CD4-positive, alpha-beta memory T cell (primary cell): ENCODE measurements at regions not wholly inside any gene's neighbourhood (a gene's known extent, or its start where the extent isn't known, plus 50 kb on each side); places are given as distances from the start of the nearest gene placed in this dataset.
A peak's percentile ranks its signal among the peaks of the same experiment; 100 is the strongest.

Experiments
- CTCF ChIA-PET: fragments of 350-600 bp; sonication (Branson Sonifier 250); formaldehyde crosslinking; loops from one replicate; lab custom pipeline; 2021; ENCODE audit warnings: inconsistent platforms; ENCODE audit not compliant: partially characterized antibody; lab: Charles Lee
- POLR2A ChIA-PET: fragments of 350-600 bp; sonication (Branson Sonifier 250); formaldehyde crosslinking; loops from one replicate; lab custom pipeline; 2021; ENCODE audit not compliant: partially characterized antibody; lab: Charles Lee
- DNase-seq, 5 donors: peaks; one replicate each; pipeline versions ENCODE4 v3.0.0 to v3.0.0-alpha.2; 2020 to 2022; ENCODE audit warnings: mixed read lengths in 1 of 5
- H3K27ac ChIP-seq: one replicate; pipeline ENCODE4 v1.7.0; 2013; ENCODE audit warnings: low read depth, low read length
- H3K27me3 ChIP-seq: 2 replicates; pipeline ENCODE4 v1.7.0; 2013; ENCODE audit warnings: mild to moderate bottlenecking, low read length, moderate library complexity; ENCODE audit not compliant: insufficient read depth
- H3K36me3 ChIP-seq: 2 replicates; pipeline ENCODE4 v1.7.0; 2013; ENCODE audit warnings: mild to moderate bottlenecking, low read length, moderate library complexity; ENCODE audit not compliant: insufficient read depth
- H3K4me1 ChIP-seq: 2 replicates; pipeline ENCODE4 v1.7.0; 2013; ENCODE audit warnings: mild to moderate bottlenecking, low read length, moderate library complexity; ENCODE audit not compliant: insufficient read depth
- H3K4me3 ChIP-seq, 2 donors: one replicate each; pipeline ENCODE4 v1.7.0; 2013; ENCODE audit warnings: low read length in 2 of 2, mild to moderate bottlenecking in 1 of 2
- H3K9me3 ChIP-seq, 2 donors: one replicate each; pipeline ENCODE4 v1.7.0; 2013; ENCODE audit warnings: low read length in 2 of 2, control low read depth in 1 of 2; ENCODE audit not compliant: control insufficient read depth in 1 of 2
- H3K27ac Mint-ChIP-seq, 7 donors: one replicate each; pipeline ENCODE4 v1.8.0; 2020 to 2021; ENCODE audit warnings: mixed read lengths in 7 of 7, mild to moderate bottlenecking in 6 of 7, inconsistent platforms in 3 of 7, moderate library complexity in 3 of 7
- H3K27me3 Mint-ChIP-seq, 2 donors: one replicate each; pipeline ENCODE4 v1.8.0; 2020 to 2021; ENCODE audit warnings: mixed read lengths in 2 of 2
- H3K36me3 Mint-ChIP-seq, 2 donors: one replicate each; pipeline ENCODE4 v1.8.0; 2020 to 2021; ENCODE audit warnings: mixed read lengths in 2 of 2, inconsistent platforms in 1 of 2, mild to moderate bottlenecking in 1 of 2
- H3K4me1 Mint-ChIP-seq, 4 donors: one replicate each; pipeline ENCODE4 v1.8.0; 2020 to 2021; ENCODE audit warnings: mixed read lengths in 4 of 4, mild to moderate bottlenecking in 1 of 4
- H3K4me3 Mint-ChIP-seq, 8 donors: one replicate each; pipeline ENCODE4 v1.8.0; 2020 to 2021; ENCODE audit warnings: mixed read lengths in 8 of 8, mild to moderate bottlenecking in 7 of 8, moderate library complexity in 6 of 8, inconsistent platforms in 3 of 8
- H3K9me3 Mint-ChIP-seq, 8 donors: one replicate each; pipeline ENCODE4 v1.8.0; 2020 to 2021; ENCODE audit warnings: mixed read lengths in 8 of 8, mild to moderate bottlenecking in 5 of 8, inconsistent platforms in 3 of 8, moderate library complexity in 1 of 8
- intact Hi-C: fragments of 100-400 bp; cut with micrococcal nuclease; formaldehyde crosslinking; loops from one replicate; pipeline ENCODE4 v1.15.1; 2023

DNA sequence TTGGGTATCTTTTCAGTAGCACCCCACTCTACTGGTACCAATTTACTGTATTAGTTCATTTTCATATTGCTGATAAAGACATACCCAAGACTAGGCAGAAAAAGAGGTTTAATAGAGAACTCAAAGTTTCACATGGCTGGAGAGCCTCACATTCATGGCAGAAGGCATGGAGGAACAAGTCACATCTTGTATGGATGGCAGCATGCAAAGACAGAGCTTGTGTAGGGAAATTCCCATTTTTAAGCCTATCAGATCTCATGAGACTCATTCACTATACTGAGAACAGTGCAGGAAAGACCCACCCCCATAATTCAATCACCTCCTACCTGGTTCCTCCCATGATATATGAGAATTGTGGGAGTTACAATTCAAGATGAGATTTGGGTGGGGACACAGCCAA, 878.6 kb upstream of the ADGRL4 start:
- Mint-ChIP-seq H3K27me3 (no peaks in the 10 kb centered on the region), H3K4me3 (no peak overlapping the region), H3K36me3 (no peaks in the 10 kb centered on the region), H3K27ac (no peak overlapping the region), H3K4me1 (no peaks in the 10 kb centered on the region), H3K9me3 (peaks cover 5 to 21% (median 15%) of the 10 kb centered on the region in 8 donors)
- no peak overlapping the region for H3K4me3 ChIP-seq
- DNase-seq, result no peak
- no peak overlapping the region for H3K27ac ChIP-seq
- ChIA-PET CTCF (no interaction called here), POLR2A (no interaction called here)
- H3K27me3 ChIP-seq, result no peaks in the 10 kb centered on the region
- H3K9me3 ChIP-seq, result no peaks in the 10 kb centered on the region
- intact Hi-C loops, result no loop called here
- H3K4me1 ChIP-seq, result no peaks in the 10 kb centered on the region
- H3K36me3 ChIP-seq, result no peaks in the 10 kb centered on the region

DNA sequence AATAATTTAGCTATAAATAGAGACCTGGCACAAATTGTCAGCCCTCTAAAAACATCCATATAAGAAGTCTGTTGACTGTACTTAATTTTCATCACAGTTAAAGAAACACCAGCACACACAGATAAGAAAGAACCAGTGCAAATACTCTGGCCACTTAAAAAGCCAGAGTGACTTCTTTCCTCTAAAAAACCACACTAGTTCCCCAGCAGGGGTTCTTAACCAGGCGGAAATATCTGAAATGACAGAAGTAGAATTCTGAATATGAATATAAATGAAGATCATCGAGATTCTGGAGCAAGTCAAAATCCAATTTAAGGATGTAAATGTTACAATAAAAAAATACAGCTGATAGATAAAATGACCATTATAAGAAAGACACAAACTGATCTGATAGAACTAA, 870.6 kb upstream of the ADGRL4 start:
- Mint-ChIP-seq H3K9me3 (peaks cover 2 to 36% (median 13%) of the 10 kb centered on the region in 8 donors), H3K36me3 (no peaks in the 10 kb centered on the region), H3K27me3 (no peaks in the 10 kb centered on the region), H3K4me3 (no peak overlapping the region), H3K4me1 (no peaks in the 10 kb centered on the region), H3K27ac (no peak overlapping the region)
- Histone ChIP-seq H3K27me3 (no peaks in the 10 kb centered on the region), H3K27ac (no peak overlapping the region), H3K9me3 (no peaks in the 10 kb centered on the region), H3K4me1 (no peaks in the 10 kb centered on the region), H3K4me3 (no peak overlapping the region), H3K36me3 (no peaks in the 10 kb centered on the region)
- CTCF ChIA-PET, result no interaction called here
- intact Hi-C loops, result no loop called here
- DNase-seq, result no peak
- POLR2A ChIA-PET, result no interaction called here

DNA sequence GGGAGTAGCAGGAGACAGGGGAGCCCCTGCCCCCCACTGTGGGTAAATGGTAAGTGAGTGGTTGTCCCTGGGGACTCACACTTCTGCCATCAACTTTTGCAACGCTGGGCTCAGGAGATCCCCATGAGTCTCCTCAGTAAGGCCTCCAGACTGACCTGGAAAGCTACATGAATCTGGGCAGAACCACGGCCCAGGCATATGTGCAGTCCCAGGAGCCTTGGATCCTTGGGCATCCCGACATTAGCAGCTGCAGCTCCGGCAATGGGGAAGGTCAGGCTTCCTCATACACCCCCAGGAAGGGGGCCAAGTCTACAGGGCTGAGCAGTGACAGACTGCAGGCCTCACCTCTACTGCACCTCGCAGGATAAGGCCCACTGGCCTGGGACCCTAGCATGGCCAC, 868.7 kb upstream of the ADGRL4 start:
- Mint-ChIP-seq H3K36me3 (no peaks in the 10 kb centered on the region), H3K27me3 (no peaks in the 10 kb centered on the region), H3K9me3 (peaks cover 2 to 33% (median 13%) of the 10 kb centered on the region in 8 donors), H3K27ac (no peak overlapping the region), H3K4me1 (no peaks in the 10 kb centered on the region), H3K4me3 (no peak overlapping the region)
- Histone ChIP-seq H3K27ac (no peak overlapping the region), H3K27me3 (no peaks in the 10 kb centered on the region), H3K9me3 (no peaks in the 10 kb centered on the region), H3K4me1 (no peaks in the 10 kb centered on the region), H3K36me3 (no peaks in the 10 kb centered on the region), H3K4me3 (no peak overlapping the region)
- no peak for DNase-seq
- intact Hi-C loops, result no loop called here
- CTCF ChIA-PET, result no interaction called here
- POLR2A ChIA-PET, result no interaction called here

DNA sequence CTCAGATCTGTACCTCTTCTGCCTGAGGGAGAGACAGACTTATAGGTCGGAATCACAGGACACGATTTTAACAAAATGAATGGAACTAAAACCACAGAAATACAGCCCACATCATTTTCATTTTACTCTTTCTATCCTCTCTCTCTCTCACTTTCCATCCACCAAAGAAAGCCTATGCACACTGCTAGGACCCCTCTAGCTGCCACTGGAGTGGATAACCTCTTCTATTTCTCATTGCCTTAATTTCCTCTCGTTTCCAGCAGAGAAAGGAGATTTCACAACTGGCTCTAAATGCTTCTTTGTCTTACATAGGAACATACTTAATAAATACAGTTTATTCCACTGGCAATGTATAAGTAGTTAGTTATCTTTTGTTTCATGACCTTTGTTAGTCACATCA, 867.8 kb upstream of the ADGRL4 start:
- no peaks in the 10 kb centered on the region for H3K9me3 ChIP-seq
- DNase-seq, result no peak
- H3K4me3 ChIP-seq, result no peak overlapping the region
- Mint-ChIP-seq H3K9me3 (peaks cover under 1 to 24% (median 12%) of the 10 kb centered on the region in 8 donors), H3K4me1 (no peaks in the 10 kb centered on the region), H3K36me3 (no peaks in the 10 kb centered on the region), H3K4me3 (no peak overlapping the region), H3K27ac (peak overlapping the region in 1 of 7 donors; percentile 7), H3K27me3 (no peaks in the 10 kb centered on the region)
- H3K27me3 ChIP-seq, result no peaks in the 10 kb centered on the region
- H3K4me1 ChIP-seq, result no peaks in the 10 kb centered on the region
- intact Hi-C loops, result no loop called here
- H3K36me3 ChIP-seq, result no peaks in the 10 kb centered on the region
- CTCF ChIA-PET, result no interaction called here
- no peak overlapping the region for H3K27ac ChIP-seq
- POLR2A ChIA-PET, result no interaction called here

DNA sequence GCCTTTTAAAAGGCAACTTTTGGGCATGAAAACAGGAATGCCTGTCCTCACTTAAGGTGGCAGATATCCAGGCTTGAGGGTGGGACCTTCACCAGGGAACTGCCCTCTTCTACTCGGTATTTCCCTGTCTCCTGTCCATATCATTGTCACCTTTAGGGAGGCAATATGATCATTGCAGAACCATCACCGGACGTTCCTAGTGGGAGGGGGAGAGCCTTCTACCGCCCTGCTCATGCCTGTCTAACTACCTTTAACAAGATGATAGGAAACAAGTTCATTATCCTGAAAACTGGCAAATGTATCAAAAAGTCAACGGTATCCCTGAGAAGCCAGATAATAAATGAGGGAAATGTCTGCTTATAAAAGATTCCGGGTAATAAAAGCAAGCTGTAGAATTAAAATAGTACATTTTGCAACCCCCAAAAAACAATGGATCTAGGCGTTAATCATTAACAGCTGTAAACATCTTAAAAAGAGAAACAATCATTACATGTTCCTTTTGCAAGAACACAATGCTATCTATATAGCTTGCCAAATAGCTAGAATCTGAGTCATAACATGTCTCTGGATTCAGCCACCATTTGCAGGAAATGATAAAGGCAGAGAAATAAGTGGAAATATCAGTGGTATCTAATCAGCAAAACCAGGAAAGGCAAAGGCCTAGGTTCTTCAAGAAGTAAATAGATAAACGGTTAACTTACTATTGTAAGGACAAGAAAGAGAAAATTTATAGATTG, 852.9 kb upstream of the ADGRL4 start:
- H3K27me3 ChIP-seq, result no peaks in the 10 kb centered on the region
- peaks cover 4 to 13% (median 7%) of the 10 kb centered on the region in 8 donors for H3K9me3 Mint-ChIP-seq
- DNase-seq, result no peak
- H3K4me3 Mint-ChIP-seq, result no peak overlapping the region
- intact Hi-C loops, result no loop called here
- ChIA-PET POLR2A (no interaction called here), CTCF (no interaction called here)
- H3K27ac ChIP-seq, result no peak overlapping the region
- H3K27ac Mint-ChIP-seq, result no peak overlapping the region
- H3K9me3 ChIP-seq, result peaks cover 0 to 4% of the 10 kb centered on the region in 2 donors
- no peaks in the 10 kb centered on the region for H3K4me1 Mint-ChIP-seq
- H3K4me1 ChIP-seq, result no peaks in the 10 kb centered on the region
- H3K36me3 ChIP-seq, result no peaks in the 10 kb centered on the region
- H3K36me3 Mint-ChIP-seq, result no peaks in the 10 kb centered on the region
- no peaks in the 10 kb centered on the region for H3K27me3 Mint-ChIP-seq
- no peak overlapping the region for H3K4me3 ChIP-seq

DNA sequence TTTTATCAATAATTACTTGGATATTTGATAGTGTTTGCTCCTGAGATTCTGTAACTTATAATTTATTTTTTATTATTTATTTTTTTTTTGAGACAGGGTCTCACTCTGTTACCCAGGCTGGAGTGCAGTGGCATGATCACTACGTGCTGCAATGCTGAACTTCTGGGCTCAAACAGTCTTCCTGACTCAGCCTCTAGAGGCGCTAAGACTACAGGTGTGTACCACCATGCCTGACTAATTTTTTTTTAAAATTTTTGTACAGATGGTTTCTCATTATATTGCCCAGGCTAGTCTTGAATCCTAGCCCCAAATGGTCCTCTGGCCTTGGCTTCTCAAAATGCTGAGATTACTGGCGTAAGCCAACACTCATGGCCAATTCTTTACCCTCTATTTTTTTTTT, 845.5 kb upstream of the ADGRL4 start:
- CTCF ChIA-PET, result no interaction called here
- Histone ChIP-seq H3K4me1 (no peaks in the 10 kb centered on the region), H3K4me3 (no peak overlapping the region), H3K9me3 (peaks cover 0 to 4% of the 10 kb centered on the region in 2 donors), H3K27me3 (no peaks in the 10 kb centered on the region), H3K36me3 (no peaks in the 10 kb centered on the region), H3K27ac (no peak overlapping the region)
- POLR2A ChIA-PET, result no interaction called here
- Mint-ChIP-seq H3K36me3 (no peaks in the 10 kb centered on the region), H3K4me3 (no peak overlapping the region), H3K4me1 (no peaks in the 10 kb centered on the region), H3K9me3 (peaks cover 0 to 4% (median 1%) of the 10 kb centered on the region in 8 donors), H3K27me3 (no peaks in the 10 kb centered on the region), H3K27ac (no peak overlapping the region)
- intact Hi-C loops, result no loop called here
- no peak for DNase-seq

DNA sequence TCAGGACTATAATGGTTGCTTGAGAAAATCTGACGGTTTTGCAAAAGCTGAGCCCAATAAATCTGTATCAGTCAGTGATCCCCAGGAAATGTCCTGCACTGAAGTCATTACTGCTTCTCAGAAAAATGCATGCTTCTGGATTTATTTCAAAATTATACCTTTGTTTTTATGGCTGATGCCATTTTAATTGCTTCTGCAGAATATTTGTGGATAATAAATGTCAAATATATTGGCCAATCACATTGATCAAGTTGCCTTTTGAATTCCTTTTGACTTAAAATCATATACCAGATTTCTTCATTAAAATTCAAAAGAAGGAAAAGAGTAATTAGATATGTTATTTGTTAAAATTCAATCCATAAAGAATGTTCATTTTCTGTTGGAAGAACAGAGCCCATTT, 842.9 kb upstream of the ADGRL4 start:
- no peak overlapping the region for H3K27ac ChIP-seq
- no peak for DNase-seq
- no peaks in the 10 kb centered on the region for H3K4me1 ChIP-seq
- no peaks in the 10 kb centered on the region for H3K36me3 ChIP-seq
- POLR2A ChIA-PET, result no interaction called here
- Mint-ChIP-seq H3K27ac (no peak overlapping the region), H3K36me3 (no peaks in the 10 kb centered on the region), H3K4me1 (no peaks in the 10 kb centered on the region), H3K27me3 (no peaks in the 10 kb centered on the region), H3K4me3 (no peak overlapping the region), H3K9me3 (peaks cover 0 to 9% (median 0%) of the 10 kb centered on the region in 8 donors)
- H3K27me3 ChIP-seq, result no peaks in the 10 kb centered on the region
- no peaks in the 10 kb centered on the region for H3K9me3 ChIP-seq
- CTCF ChIA-PET, result no interaction called here
- no peak overlapping the region for H3K4me3 ChIP-seq
- intact Hi-C loops, result no loop called here
